ENCODE measurements at regions not wholly inside any gene's neighbourhood (a gene's known extent, or its start where the extent isn't known, plus 50 kb on each side); places are given as distances from the start of the nearest gene placed in this dataset.

DNA sequence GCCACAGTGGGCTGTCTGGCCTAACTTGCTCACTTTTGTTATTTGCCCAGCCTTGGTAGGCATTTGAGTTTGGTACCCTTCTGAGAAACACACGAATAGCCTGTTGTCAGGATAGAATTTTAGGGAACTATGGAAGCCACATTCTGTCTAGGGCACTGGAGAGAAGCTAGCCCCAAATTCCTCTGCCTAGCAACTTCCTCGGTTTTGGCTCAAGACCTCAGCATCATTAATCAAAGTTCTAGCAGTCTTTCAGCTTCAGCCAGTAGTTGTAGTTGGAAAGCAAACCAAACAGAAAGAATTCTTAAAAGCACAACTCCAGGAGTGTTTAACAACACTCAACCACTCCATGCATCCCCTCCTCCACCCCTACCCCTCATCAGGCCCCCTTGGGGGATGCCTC, 572.1 kb upstream of the PSMD7 start:
- TF ChIP-seq, protein P1, sequence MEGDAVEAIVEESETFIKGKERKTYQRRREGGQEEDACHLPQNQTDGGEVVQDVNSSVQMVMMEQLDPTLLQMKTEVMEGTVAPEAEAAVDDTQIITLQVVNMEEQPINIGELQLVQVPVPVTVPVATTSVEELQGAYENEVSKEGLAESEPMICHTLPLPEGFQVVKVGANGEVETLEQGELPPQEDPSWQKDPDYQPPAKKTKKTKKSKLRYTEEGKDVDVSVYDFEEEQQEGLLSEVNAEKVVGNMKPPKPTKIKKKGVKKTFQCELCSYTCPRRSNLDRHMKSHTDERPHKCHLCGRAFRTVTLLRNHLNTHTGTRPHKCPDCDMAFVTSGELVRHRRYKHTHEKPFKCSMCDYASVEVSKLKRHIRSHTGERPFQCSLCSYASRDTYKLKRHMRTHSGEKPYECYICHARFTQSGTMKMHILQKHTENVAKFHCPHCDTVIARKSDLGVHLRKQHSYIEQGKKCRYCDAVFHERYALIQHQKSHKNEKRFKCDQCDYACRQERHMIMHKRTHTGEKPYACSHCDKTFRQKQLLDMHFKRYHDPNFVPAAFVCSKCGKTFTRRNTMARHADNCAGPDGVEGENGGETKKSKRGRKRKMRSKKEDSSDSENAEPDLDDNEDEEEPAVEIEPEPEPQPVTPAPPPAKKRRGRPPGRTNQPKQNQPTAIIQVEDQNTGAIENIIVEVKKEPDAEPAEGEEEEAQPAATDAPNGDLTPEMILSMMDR (conservative IDR thresholded peaks at IDR 0.05 in 1 of 2, IDR thresholded peaks at IDR 0.05 in 1 of 2; ENCODE audit: low read depth in 1 of 2, low read length in 2 of 2) = no peak
- no peak for TF ChIP-seq EZH2 (IDR thresholded peaks at IDR 0.05; ENCODE audit: low read length, missing control alignments)

Measured in fibroblast of lung (primary cell).